Panc1 (cell line): ENCODE measurements at regions not wholly inside any gene's neighbourhood (a gene's known extent, or its start where the extent isn't known, plus 50 kb on each side); places are given as distances from the start of the nearest gene placed in this dataset.

Experiments
- ATAC-seq: fragments of 200-7000 bp; cut with Tn5 transposase; 2 replicates; pipeline ENCODE4 v1.9.1; 2020; ENCODE audit warnings: mild to moderate bottlenecking, moderate library complexity
- BruUV-seq: library from RNA; stranded (reverse); fragments of 400-500 nt; replicated peaks from 2 replicates; lab custom pipeline; 2021; lab: Mats Ljungman, UMichigan
- CTCF ChIA-PET: fragments of 300-600 bp; sonication (Branson Sonifier 250); formaldehyde crosslinking; loops from one replicate; lab custom pipeline; 2022; ENCODE audit warnings: antibody characterized with exemption; lab: Charles Lee
- POLR2A ChIA-PET: fragments of 300-600 bp; sonication (Branson Sonifier 250); formaldehyde crosslinking; loops from one replicate; lab custom pipeline; 2022; ENCODE audit warnings: antibody characterized with exemption; lab: Charles Lee
- DNase-seq: peaks from one replicate; pipeline ENCODE4 v3.0.0-alpha.2; 2010; ENCODE audit warnings: low read depth, low spot score
- H3K27ac ChIP-seq: 2 replicates; pipeline ENCODE4 v1.5.1; 2011; ENCODE audit warnings: mild to moderate bottlenecking, low read length, inconsistent platforms
- H3K27me3 ChIP-seq: fragments of 200-500 bp; sonication (Bioruptor generic); 2 replicates; pipeline ENCODE4 v1.6.0; 2014; ENCODE audit warnings: low read length, inconsistent platforms; ENCODE audit not compliant: control insufficient read depth, insufficient read depth
- H3K36me3 ChIP-seq: fragments of 200-500 bp; sonication (Bioruptor generic); 2 replicates; pipeline ENCODE4 v1.5.1; 2014; ENCODE audit warnings: inconsistent platforms, mild to moderate bottlenecking, low read length, moderate library complexity; ENCODE audit not compliant: control insufficient read depth, insufficient read depth
- H3K4me1 ChIP-seq: 2 replicates; pipeline ENCODE4 v1.5.1; 2011; ENCODE audit warnings: inconsistent platforms, mild to moderate bottlenecking, low read length, moderate library complexity; ENCODE audit not compliant: control insufficient read depth, insufficient read depth
- H3K4me3 ChIP-seq, 2 experiments: 2 replicates each; pipeline ENCODE4 v1.5.1; 2011 to 2012; ENCODE audit warnings: low read depth in 2 of 2, low read length in 2 of 2, mild to moderate bottlenecking in 2 of 2, inconsistent platforms in 1 of 2, moderate library complexity in 1 of 2
- H3K9me3 ChIP-seq: fragments of 200-500 bp; sonication (Bioruptor generic); 2 replicates; pipeline ENCODE4 v1.5.1; 2014; ENCODE audit warnings: low read depth, mild to moderate bottlenecking, inconsistent platforms, low read length, moderate library complexity; ENCODE audit not compliant: control insufficient read depth, insufficient read depth
- CTCF ChIP-seq: fragments of 450-650 bp; IDR thresholded peaks from 2 replicates; pipeline ENCODE4 v1.5.1; 2017; ENCODE audit warnings: mild to moderate bottlenecking
- POLR2AphosphoS5 ChIP-seq: IDR thresholded peaks from 2 replicates; pipeline ENCODE4 v1.6.1; 2012; ENCODE audit warnings: mild to moderate bottlenecking, low read depth, low read length, moderate library complexity
- REST ChIP-seq, 2 experiments: IDR thresholded peaks; 2 replicates each; pipeline ENCODE4 v1.6.1; 2011 to 2012; ENCODE audit warnings: low read depth in 2 of 2, control low read depth in 1 of 2, low read length in 1 of 2, mild to moderate bottlenecking in 1 of 2, moderate library complexity in 1 of 2; ENCODE audit not compliant: insufficient read depth in 1 of 2
- SIN3A ChIP-seq: IDR thresholded peaks from 2 replicates; pipeline ENCODE4 v1.6.1; 2012; ENCODE audit warnings: low read depth, mild to moderate bottlenecking, low read length, moderate library complexity, borderline replicate concordance; ENCODE audit not compliant: insufficient read depth
- TCF7L2 ChIP-seq: IDR thresholded peaks from 2 replicates; pipeline ENCODE4 v1.6.1; 2011; ENCODE audit warnings: mild to moderate bottlenecking, low read depth, low read length, inconsistent platforms
- in situ Hi-C: cut with HindIII; loops from 2 replicates; pipeline ENCODE4 v1.10.0; 2016; ENCODE audit warnings: low sequenced_read_pairs, low pct_unique_long_range_greater_than_20kb
- intact Hi-C: fragments of 100-400 bp; cut with micrococcal nuclease; formaldehyde crosslinking; loops from one replicate; pipeline ENCODE4 v1.10.0; 2022; ENCODE audit not compliant: unreplicated experiment

GRCh38 chr3:18645619-18646018, 220.5 kb upstream of the SATB1 start:
- TF ChIP-seq SIN3A: no peak
- TF ChIP-seq CTCF: no peak
- TF ChIP-seq REST (IDR thresholded peaks at IDR 0.05; ENCODE audit: insufficient read depth in 1 of 2, low read depth in 2 of 2, low read length in 1 of 2): no peak
- TF ChIP-seq POLR2AphosphoS5: no peak
- no peak for TF ChIP-seq TCF7L2
- H3K27me3 ChIP-seq: no peaks in the 10 kb centered on the region
- H3K4me1 ChIP-seq: no peaks in the 10 kb centered on the region
- no peaks in the 10 kb centered on the region for H3K9me3 ChIP-seq
- H3K36me3 ChIP-seq: no peaks in the 10 kb centered on the region
- ChIA-PET POLR2A (no interaction called here), CTCF (no interaction called here)
- H3K4me3 ChIP-seq: no peak overlapping the region
- H3K27ac ChIP-seq: no peak overlapping the region
- intact Hi-C loops: no loop called here
- BruUV-seq: no TSS peak
- ATAC-seq: no peak
- in situ Hi-C loops: no loop called here
- DNase-seq: no peak

GRCh38 chr3:18643281-18643680, 218.1 kb upstream of the SATB1 start:
- ATAC-seq (no peak), DNase-seq (no peak)
- intact Hi-C loops (no loop called here), in situ Hi-C loops (no loop called here)
- Histone ChIP-seq H3K4me3 (no peak overlapping the region), H3K4me1 (no peaks in the 10 kb centered on the region), H3K9me3 (no peaks in the 10 kb centered on the region), H3K27ac (no peak overlapping the region), H3K36me3 (no peaks in the 10 kb centered on the region), H3K27me3 (no peaks in the 10 kb centered on the region)
- no TSS peak for BruUV-seq
- TF ChIP-seq POLR2AphosphoS5 (no peak), SIN3A (no peak), CTCF (no peak), REST (IDR thresholded peaks at IDR 0.05; ENCODE audit: insufficient read depth in 1 of 2, low read depth in 2 of 2, low read length in 1 of 2) (no peak), TCF7L2 (no peak)
- CTCF ChIA-PET: no interaction called here
- POLR2A ChIA-PET: no interaction called here
